HG03378 (cell line): ENCODE measurements at regions not wholly inside any gene's neighbourhood (a gene's known extent, or its start where the extent isn't known, plus 50 kb on each side); places are given as distances from the start of the nearest gene placed in this dataset.

Experiments used
- ATAC-seq: cut with Tn5 transposase; IDR thresholded peaks from one replicate; pipeline ENCODE4 v1.9.1; 2021; ENCODE audit warnings: mild to moderate bottlenecking, moderate library complexity; ENCODE audit not compliant: unreplicated experiment

DNA sequence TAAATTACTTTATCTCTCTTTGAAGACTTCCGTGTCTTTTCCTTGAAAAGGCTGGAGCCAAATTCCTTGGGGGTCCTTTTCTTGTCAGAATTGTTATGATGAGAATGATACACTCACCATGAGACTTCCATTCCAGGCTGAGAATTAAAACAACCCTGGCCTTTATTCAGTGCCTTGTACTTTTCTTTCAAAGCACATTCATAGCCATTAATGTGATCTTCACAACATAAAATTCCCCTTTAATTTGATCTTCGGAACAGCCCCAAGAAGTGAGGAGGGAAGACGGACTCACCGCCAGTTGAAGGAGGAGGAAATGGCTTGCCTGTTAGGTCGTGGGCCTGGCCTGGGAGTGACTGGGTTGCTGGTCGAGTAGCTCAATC, 127.3 kb downstream of the DDX1 start:
- ATAC-seq, result no peak

DNA sequence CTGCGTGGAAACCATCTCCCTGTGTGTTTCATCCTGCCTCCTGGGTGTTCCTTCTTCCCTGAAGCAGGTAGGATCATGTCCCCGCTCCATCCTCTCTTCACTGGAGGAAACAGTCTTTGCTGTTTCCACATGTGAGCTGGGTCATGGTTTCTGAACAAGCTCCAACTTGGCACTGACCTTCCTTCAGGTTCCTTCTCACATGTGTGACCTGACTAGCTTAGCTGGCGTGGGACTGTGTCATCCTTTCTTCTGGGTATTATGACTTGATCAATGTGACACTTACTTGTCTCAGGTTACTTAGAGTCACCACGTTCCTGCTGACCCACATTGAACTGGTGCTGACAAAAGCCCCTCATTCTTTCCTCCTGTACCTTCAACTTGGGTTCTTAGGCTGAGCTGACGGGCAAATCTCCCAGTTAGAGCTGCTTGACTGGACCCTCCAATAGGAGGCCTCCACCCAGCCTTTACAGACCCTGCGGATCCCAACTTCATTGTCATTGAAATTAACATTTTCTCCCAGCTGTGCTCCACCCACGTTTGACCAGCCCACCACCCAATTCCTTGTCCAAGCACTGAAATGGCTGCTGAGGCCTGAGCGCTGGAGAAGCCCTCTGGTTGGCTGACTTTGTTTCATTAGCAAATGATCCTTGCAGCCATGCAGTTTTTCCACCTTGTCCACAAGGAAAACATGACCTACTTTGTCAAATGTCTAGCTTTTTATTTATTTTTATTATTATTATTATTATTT, 128.1 kb downstream of the DDX1 start:
- ATAC-seq, result no peak

DNA sequence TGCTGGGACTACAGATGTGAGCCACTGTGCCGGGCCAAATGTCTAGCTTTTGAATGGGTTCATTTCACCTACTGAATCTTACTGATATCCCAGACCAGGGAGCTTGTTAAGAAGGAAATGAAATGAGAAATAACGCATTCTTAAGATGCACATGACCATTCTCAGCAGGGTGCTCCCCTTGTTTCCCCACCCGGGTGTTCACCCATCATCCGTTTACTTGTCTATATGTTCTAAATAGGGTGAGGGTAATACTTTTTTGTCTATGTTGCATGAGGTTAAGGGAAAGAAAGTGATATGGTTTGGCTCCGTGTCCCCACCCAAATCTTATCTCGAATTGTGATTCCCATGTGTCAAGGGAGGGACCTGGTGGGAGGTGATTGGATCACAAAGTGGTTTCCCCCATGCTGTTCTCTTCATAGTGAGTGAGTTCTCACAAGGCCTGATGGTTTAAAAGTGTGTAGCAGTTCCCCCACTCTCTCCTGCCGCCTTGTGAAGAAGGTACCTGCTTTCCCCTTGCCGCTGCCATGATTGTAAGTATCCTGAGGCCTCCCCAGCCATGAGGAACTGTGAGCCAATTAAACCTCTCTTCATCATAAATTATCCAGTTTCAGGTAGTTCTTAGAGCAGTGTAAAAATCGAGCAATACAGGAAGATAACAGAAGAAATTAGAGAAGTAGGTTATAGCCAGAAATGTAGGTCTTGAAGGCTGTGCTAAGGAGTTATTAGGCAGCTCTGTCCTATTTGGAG, 129.1 kb downstream of the DDX1 start:
- no peak for ATAC-seq

DNA sequence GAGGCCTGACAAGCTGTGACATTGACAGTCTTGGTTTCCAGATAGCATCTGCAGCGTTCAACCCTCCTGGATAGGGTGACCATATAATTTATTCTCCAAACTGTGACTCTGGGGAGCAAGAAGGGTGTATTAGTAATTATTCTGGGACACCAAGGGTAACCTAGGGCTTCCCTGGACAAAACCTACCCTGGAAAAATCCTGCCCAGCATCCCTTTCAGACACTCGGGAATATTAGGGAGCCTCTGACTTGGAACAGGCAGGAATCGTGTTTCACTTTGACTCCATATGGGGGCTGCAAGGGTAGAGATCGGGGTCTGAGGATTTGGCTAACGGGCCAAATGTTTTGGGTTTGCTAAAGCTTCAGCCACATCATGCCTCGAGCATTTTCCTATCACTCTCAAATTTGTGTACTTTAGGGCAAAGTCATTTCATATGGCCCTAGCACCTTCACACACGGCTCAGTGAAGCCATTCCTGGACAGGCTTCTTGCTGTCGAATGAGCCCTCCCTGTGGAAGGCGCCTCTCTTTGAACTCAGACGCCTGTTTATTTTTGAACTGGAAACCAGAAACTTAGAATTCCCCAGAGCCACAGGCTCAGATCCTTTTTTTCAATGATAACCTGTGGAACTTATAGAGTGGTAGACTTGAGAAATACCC, 129.9 kb downstream of the DDX1 start:
- ATAC-seq, result no peak

DNA sequence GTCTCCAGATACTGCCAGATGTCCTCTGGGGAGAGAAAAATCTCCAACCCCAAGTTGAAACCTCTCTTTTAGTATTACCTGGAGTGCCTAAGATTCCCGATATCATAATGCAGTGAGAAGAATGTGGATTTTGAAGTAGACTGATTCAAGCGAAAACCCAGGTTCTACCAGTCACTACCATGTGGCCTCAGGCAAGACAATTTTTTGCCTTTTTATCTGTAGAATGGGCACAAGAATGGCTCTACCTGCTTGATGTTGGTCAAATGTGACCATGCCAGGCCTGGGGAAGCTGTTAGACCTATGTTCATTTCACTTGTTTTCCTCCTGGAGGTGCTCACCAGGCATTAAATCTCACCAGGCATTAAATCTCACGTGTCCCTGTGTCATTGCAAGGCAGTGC, 131.3 kb downstream of the DDX1 start:
- no peak for ATAC-seq

DNA sequence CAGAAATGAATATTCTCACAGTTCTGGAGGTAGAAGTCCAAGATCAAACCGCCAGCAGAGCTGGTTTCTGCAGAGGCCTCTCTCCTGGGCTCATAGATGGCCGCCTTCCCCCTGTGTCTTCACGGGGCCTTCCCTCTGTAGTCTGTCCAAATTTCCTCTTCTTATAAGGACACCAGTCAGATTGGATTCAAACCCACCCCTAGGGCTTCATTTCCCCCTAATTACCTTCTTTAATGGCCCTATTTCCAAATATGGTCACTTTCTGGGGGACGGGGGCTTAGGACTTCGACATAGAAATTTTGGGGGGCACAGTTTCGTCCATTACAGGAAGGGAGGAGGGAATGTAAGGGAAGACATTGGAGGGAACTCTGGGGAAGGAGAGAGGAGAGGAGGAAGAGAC, 132.6 kb downstream of the DDX1 start:
- no peak for ATAC-seq

DNA sequence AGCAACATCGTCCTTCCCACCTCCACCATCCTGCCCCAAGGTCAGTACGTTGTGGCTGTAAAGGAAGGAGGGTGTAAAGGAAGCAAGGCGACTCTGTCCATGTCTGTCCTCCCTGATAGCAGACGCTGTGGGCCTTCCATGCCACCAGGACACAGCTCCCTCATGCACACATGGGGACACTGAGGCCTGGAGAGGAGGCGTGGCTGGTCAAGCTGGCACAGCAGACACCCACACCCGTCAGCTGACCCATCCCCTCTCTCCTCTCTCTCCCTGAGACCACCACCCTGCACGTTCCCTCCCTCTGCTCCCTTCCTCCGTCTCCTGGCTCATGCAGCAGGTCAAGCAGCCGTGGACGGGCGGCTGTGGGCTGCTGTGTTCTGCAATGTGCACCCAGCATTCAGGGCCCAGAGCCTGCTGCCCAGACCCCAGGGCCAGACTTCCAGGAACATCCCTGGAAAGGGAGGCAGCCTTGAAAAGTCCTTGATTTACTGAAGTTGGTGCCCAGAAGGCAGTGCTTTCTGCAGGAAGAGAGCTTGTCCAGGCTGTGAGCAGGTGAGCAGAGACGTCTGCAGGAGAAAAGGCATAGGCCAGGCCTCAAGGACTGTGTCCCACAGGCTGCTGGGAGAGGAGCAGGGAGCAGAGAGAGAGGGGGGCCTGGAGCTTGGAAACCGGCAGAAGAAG, 133.6 kb downstream of the DDX1 start:
- ATAC-seq, result no peak

DNA sequence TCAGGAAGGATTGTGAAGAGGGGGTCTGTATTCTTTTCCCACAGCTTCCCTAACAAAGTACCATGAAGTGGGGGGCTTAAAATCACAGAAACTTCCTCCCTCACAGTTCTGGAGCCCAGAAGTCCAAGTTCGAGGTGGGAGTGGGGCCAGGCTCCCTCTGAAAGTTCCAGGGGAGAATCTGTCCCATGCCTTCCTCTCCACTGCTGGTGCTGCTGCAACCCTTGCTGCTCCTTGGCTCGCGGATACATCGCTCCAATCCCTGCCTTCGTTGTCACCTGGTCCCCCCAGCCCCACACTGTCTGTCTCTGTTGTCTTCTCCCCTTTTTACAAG, 134.1 kb downstream of the DDX1 start:
- no peak for ATAC-seq

DNA sequence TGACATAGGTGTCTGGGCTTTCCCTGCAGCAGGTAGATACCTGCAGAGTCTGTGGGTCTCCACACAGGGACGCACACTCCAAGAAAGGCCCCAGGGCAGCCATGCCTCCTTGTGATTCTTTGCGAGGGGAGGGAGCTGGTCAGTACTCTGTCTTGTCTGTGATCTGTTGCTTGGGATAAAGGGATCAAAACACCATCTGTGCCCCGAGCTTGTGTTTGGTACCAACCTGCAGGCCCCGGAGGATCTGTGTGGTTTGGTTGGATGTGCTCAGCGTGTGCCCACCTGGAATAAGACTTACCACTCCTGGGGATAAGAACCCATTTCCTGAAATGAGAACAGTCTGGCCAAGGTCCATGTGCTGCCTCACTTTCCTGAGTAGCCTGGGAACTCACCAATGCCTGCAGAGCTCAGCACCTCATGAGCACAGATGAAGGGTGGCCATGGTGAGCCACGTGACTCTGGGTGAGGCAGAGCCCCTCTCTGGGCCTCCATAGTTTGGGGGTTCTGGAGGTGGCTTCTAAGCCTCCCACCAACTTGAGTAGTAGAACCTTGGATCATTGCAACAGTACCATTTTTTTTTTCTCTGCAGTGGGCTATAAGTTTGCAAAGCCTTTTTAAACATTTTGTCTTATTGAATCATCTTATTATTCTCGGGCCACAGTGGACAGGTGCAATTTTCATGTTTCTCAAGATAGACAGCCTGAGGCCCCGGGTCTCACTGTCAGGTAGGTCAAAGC, 134.8 kb downstream of the DDX1 start:
- ATAC-seq, result no peak

DNA sequence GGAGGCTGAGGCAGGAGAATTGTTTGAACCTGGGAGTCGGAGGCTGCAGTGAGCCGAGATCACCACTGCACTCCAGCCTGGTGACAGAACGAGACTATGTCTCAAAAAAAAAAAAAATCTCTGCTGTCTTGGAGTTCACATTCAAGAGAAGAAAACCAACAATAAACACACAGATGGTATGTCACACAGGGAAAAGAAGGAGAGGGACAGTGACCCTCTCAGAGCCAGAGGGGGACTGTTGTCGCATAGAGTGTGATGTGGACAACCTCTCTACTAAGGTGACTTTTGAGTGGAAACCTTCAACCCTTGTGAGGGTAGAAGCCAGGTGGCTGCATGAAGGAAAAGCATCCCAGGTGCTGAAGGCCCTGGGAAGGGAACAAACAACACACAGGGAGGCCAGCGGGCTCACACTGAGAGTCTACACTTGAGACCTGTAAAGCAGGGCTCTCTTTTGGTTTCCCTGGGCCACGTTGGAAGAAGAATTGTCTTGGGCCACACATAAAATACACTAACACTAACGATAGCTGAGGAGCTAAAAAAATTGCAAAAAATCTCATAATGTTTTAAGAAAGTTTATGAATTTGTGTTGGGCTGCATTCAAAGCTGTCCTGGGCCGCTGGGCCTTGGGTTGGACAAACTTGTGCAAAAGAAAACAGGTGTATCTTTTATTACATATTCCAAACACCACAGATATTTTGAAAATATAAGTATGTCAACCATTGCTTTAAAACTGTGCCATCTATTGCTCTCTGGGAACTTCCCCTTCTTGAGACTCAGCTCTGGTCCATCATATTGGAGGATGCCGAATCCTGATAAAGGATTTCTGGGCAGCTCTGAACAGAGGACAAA, 136.0 kb downstream of the DDX1 start:
- no peak for ATAC-seq

DNA sequence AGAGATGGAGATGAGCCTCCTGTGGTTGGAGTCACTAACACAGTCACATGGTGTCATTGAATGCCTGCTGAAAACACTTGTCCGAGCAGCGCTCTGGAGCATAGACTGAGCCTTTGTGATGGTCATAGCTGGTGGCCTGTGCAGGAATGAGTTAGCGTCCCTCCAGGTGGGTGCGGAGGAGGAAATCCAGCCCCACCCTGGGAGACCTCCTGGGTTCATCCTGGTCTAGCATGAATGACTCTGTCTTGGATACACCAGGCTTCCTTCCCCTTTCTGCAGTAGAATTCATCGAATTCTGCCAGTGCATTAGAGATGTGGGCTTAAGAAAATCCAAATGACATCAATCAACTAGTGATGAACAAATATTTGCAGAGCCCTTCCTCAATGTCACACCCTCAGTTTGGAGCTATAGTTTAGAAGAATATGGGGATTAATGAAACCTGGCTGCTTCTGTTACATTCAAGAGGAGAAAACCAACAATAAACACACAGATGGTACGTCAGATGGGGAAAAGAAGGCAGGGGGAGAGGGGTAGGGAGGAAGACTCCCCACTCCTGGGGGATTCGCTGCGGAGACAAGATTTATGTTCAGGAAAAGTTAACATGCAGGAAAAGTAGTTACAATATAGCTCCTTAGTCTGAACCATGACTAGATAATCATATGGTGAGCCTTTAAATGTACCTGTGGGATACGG, 136.7 kb downstream of the DDX1 start:
- ATAC-seq, result no peak

DNA sequence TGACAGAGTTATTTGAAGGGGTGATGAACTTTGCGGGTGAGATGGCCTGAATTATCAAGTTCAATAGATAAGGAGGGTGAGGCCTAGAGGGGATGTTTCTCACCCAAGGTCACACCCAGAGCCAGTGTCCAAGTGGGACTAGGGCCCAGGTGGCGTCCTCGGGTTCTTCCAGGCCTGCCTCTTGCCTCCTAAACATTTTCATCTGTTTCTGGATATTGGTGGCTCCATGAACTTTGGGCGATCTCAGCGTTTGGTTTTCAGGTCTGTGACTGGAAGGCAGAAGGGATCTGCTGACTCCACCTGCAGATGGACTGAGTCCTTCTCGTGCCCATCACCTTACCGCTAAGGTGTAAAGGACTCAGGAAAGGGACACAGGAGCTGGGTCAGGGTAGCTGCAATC, 137.3 kb downstream of the DDX1 start:
- no peak for ATAC-seq

DNA sequence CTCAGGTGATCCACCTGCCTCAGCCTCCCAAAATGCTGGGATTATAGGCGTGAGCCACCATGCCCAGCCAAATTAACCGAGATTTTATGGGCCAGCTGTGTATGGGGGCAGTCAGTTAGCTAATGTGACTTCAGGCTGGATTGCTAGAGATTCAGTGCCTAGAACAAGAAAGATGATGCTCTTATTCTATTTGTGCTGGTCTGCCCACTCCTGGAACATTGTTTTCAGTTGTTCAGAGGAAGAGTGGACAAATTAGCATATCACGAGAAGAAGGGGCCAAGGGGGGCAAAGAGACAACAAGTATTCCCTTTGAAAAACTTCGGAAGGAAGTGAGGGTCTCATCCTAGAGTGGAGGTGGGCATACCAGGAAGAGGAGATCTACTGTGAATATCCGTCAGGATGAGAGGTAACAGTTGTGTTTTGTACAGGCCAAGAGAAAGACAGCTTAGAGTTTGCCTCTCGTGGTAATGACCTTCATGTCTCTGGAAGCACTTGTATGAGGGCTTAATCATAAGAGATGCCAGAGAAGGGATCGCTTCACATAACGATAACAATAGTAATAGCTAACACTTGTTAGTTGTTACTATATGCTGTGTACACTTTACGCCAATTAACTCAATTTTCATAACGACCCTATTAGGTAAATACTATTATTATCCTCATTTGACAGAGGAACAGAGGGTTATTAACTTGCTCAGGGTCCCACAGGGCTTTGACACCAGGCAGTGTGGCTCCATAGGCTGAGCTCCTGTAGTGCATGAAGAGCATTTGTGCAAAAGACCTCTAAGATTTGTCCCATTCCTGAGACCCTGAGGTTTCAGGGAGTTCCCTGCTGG, 138.3 kb downstream of the DDX1 start:
- ATAC-seq, result peak; percentile 9

DNA sequence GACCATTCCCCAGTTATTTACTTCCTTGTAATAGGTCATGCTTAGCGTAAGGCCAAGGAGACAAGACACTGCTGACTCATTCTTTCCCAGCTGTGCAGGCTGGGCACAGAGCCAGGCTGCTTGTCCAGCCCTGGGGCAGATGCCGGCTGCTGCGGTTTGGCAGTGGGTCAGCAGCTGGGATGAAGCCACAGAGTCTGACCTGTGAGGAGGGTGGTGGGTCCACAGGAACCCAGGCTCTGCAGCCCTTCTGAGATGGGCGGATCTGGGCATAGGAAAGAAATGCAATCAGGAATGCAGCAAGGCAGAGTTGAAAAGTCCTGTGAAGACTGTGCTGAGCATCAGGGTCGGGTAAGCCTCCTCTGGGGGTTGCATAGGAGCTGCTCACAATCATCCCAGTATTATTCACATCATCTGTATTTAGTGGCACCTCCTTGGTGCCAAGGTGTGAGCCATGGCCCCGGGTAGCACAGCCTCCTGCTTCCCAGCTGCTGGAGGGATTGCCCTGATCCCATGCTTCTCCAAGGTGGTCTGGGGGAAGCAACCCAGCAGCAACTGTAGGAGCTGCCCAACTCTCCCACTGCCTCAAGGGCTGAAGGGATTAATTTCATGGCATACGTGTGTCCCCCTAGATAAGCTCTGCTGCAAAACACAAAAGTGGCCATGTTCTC, 139.0 kb downstream of the DDX1 start:
- peak; percentile 41 for ATAC-seq

DNA sequence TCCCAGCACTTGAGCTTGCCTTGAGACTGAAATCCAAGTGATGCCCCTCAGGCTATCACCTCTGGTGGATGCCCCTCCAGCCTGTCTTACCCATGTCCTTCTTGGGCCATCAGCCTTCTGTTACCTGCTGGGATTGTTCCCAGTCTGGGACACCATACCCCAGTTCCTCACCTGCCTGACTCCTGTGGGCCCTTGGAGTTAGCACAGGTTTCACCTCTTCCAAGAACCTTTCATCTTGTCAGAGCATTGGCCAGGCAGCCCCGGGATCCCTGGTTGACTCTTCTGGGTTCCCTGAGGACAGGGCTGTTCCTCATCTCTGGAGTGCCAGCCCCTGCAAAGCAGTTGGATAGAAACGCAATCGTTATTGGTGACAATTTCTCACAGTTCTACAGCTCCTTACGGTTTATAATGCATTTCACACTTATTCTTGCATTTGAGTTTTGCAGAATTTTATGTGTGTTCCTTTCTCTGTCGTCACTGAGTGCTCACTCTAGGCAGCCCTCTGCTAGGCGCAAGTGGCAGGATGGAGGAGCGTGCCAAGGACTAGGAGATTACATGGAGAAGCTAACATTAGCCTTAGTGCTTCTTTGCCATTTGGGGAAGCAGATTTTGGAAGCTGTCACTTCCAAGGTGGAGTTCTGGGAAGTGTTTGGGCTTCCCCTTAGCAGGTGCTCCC, 139.7 kb downstream of the DDX1 start:
- ATAC-seq, result no peak

DNA sequence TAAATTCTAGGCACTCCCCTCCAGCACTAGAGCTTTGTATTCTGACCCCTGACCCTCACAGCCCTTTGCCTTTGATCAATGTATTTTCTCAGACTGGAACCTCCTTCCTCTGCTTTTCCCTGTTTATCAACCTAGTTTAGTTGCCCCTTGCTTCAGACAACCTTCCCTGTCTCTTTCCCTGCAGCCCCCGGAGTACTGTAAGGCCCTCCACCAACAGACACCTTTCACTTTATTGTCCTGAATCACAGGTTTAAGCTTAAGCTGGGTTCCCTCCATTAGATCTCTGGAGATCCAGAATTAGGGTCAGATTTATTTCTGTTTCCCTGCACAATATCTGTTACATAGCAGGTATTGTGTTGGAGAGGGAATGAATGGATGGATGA, 140.2 kb downstream of the DDX1 start:
- no peak for ATAC-seq

DNA sequence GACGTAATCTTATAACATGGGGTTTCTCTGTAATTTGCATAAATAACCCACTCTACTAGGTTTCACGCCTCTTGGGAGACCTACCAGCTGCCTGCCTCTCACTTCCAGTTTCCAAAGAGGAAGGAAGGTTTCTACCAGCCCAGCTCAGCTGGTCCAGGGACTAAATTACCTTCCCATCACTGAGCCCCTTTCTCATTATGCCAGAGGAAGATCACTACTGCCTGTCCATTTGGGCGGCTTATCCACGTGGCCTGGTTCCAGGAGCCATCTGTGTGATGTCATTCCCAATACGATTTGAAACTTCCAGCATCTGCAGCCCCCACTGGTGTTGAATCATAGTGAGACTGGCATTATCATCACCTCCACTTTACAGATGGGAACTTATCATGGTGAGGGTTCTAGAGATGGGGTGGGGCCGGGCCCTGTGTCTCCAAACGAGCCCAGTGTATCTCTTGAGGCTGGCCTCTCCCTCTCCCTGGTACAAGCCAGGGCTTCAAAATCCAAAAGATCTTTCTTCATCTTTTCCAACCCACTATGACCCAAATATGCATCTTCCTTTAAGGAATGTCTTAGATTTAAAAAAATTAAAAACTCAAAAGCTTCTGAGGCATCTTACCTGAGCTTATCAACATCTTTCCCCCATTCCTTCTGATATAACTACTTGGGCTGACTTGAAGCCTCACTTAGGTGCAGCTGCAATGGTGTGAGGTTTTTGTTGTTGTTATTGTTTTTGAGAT, 140.8 kb downstream of the DDX1 start:
- peak; percentile 94 for ATAC-seq
